HT-29 (cell line): ENCODE measurements at regions not wholly inside any gene's neighbourhood (a gene's known extent, or its start where the extent isn't known, plus 50 kb on each side); places are given as distances from the start of the nearest gene placed in this dataset.
"Not testable (repeated sequence)": the region's sequence is repeated elsewhere in the genome, so short reads cannot be mapped to it uniquely, and the experiment has no call there.

Experiments used
- DNase-seq: peaks from one replicate; pipeline ENCODE4 v3.0.0-alpha.2; 2015; ENCODE audit warnings: low spot score

DNA sequence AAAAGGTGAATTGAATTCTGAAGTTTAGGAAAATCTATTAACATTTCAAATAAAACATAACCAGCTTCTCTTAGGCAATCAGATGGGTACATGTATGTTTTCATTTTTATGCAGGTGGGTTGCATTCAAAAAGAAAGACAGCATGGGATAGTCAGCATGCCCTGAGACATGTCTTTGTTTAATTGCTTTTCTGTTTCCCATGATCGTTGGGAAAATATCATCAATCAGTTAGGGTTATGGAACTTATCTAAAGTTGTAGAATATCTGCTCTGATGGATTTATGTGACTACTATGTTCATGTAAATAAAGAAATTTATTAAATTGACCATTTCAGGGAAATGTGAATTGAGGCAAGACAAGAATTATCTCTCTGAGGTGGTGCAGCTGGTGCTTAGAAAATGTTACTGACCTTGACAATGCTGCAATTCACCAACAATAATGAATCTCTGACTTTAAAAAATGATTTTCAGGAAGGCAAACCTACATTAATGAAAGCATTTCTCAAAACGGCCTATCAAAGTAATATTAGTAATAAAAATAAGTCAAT is 112.7 kb downstream of the RFPL4B start:
- no peak for DNase-seq

DNA sequence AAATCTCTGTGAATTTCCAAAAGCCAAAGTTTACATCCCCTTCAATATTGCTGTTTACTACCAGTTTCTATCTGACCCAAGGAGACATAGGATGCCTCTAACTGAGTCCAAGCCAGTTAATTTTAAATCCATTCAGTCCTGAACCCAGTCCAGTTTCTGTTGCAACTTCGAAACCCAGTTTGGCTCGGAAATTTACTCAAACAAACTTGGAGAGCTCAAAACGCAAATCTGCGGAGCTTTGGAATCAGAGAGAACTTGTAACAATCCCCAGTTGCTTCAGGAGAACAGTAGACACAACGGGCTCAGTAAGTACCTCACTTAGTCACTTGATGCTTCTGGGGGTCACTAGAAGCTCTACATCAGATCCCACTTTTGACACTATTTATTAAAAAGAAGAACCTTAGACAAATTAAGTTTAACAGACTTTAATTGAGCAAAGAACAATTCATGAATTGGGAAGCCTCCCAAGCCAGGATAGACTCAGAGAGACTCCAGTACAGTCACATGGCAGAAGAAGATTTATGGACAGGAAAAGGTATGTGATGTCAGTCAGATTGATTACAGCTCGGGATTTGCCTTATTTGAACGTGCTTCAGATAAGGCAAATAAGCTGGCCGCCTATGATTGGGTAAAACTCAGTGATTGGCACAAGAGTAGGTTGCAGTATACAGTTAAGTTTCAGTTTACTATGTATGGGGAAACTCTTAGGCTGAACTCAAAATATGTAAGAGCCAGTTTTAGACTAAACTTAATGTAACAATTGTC is 118.0 kb downstream of the RFPL4B start:
- DNase-seq, result no peak

GRCh38 chr6:112466373-112467151 is 119.4 kb downstream of the RFPL4B start:
- no peak for DNase-seq

DNA sequence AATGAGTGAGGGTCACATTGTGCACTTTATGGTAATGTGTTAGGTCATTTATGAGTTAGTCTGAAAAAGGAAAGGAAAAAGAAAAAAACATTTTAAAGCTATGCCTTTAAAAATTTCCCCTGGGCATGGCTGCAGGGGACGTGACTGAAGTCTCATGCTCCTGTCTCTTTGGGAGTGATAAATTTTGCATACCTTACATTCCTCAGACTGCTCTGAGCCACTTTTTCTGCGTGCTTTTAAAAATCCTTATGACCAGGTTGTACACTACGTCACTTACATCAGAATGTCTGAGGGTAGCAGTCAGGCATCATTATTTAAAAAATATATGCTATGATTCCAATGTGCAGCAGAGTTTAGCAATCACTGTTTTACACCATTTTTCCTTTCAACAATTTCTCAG is 121.2 kb downstream of the RFPL4B start:
- DNase-seq, result no peak

- no peak for DNase-seq
These were observed 122.2 kb downstream of the RFPL4B start for GRCh38 chr6:112469306-112469705.

GRCh38 chr6:112470376-112470775 is 123.2 kb downstream of the RFPL4B start:
- DNase-seq, result no peak

- no peak for DNase-seq
These were observed 123.8 kb downstream of the RFPL4B start for GRCh38 chr6:112470950-112471349.

GRCh38 chr6:112475083-112475482 is 128.0 kb downstream of the RFPL4B start:
- DNase-seq, result no peak

DNA sequence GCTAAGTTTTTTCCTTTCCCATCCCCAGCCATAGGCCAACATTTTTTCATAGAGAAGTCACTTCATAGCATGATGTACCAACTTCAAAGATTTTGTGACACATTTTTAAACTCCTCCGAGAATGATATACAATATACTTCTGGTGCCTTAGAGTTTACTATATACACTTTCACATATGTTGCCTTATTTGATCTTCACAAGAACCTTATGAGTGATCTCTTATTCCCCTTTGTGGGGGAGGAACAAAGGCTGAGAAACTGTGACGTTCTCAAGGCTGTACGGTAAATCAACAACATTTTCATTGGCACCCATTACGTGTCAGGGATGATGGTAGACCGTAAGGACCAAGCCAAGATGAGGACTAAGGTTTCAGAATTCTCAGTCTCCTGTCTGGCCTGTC is 130.0 kb downstream of the RFPL4B start:
- no peak for DNase-seq

DNA sequence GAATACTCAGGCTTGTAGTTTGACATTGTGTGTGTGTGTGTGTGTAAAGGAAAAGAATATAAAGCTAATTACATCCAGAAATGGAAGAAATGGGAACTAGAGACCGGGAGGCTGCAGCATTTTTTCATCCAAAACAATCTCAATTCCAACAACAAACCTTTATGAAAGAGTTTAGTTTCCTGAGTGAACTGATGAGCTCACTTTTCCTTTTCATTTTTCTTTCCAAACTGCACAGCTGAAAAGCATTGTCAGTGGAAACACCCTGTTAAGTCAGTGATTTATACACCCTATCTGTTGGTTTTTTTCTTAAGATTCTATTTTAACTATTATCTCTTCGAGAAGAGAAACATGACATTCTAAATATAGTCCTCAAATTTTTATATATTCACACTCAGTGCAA is 130.9 kb downstream of the RFPL4B start:
- DNase-seq, result no peak

DNA sequence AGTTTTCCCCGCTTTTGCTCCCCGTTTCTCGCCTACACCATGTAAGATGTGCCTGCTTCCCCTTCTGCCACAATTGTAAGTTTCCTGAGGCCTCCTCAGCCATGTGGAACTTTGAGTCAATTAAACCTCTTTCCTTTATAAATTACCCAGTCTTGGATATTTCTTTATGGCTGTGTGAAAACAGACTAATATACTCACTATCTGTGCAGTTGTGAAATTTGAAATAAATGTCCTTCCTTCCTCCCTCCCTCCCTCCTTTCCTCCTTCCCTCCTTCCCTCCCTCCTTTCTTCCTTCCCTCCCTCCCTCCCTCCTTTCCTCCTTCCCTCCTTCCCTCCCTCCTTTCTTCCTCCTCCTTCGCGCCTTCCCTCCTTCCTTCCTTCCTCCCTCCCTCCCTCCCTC is 132.8 kb downstream of the RFPL4B start:
- DNase-seq, result not testable (repeated sequence)

DNA sequence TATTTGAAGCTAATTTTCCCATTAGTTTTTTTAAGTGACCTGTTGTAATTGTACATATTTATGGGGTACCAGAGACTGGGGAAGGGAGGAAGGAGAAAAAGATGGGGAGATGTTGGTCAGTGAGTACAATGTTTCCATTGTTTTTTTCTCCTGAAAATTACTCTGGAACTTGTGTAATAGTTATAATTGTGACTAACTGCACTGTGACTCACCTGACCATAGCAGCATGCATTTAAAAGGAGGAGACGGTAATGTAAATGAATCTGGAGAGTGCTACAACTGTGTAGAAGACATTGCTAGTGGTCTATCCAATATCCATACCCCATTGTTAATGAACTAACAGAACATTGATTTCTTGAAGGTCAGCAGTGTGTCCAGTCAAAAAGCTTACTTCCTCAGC is 133.4 kb downstream of the RFPL4B start:
- no peak for DNase-seq

- no peak for DNase-seq
These were observed 134.1 kb downstream of the RFPL4B start for GRCh38 chr6:112481211-112481610.

- DNase-seq, result no peak
These were observed 135.2 kb downstream of the RFPL4B start for GRCh38 chr6:112482373-112482772.

DNA sequence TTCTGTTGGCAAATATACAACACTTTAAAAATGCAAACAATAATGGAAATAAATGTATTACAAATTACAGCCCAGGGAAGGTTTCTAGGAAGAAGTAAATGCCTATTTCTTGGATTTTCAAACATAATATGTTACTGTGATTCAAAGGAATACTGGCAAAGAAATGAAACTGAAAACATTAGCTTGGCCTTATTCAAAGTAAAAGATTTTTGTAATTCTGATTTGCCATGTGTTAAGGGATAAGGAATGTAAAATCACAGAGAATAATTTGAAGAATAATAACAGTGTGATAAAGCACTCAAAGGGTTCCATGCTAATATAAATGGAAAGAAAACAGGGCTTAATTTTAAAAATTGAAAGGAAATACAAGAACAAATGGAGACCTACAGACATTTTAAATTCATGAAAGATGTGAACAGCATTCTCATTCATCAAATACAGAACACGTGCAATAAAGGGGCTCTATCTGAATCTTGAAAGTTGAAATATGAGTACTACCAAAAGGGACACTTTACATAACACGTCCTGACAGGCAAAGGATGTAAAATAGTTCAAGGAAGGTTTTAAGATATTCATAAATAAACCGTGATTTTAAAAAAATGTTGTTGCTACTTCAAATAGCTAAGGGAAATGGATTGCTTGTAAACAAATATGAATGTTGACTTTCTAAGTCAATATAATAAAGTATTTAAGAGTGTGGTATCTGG is 138.1 kb downstream of the RFPL4B start:
- DNase-seq, result no peak

- no peak for DNase-seq
These were observed 138.7 kb downstream of the RFPL4B start for GRCh38 chr6:112485827-112486212.

DNA sequence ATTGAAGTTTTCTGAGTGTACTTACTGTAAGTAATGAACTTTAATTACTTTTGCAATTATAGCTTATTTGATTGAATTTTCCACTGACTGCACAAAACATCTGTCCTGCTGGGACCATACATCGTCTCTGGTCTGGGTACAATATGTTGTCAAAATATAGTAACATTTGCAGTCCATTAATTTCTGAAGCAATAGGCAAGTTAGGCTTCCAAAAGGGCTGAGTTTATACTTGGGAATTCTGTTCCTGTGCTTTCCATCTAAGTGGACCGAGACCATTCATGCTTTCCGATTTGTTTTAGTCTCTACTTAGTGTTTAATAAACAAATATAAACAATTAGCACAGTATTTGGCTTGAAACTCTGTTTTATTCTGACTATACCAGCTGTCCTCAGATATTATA is 139.3 kb downstream of the RFPL4B start:
- DNase-seq, result no peak

- DNase-seq, result no peak
These were observed 141.1 kb downstream of the RFPL4B start for GRCh38 chr6:112488238-112488637.

DNA sequence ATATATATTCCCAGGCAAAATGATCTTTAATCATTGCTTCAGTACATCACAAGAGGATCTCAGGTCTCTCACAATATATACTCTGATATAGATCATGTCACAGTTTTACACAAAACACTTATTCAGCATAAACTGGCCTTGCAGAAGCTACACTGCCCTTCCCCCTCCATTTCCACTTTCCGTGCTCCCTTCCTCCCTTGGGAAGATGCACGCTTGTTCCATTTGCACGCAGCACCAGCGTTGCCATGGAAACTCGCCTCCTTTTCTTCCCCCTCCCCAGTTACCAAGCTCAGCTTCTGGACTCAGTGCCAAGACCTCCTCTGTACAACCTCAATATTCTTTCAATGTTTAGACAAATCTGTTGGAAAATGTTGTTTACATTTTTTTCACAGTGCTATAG is 154.6 kb downstream of the RFPL4B start:
- DNase-seq, result no peak

DNA sequence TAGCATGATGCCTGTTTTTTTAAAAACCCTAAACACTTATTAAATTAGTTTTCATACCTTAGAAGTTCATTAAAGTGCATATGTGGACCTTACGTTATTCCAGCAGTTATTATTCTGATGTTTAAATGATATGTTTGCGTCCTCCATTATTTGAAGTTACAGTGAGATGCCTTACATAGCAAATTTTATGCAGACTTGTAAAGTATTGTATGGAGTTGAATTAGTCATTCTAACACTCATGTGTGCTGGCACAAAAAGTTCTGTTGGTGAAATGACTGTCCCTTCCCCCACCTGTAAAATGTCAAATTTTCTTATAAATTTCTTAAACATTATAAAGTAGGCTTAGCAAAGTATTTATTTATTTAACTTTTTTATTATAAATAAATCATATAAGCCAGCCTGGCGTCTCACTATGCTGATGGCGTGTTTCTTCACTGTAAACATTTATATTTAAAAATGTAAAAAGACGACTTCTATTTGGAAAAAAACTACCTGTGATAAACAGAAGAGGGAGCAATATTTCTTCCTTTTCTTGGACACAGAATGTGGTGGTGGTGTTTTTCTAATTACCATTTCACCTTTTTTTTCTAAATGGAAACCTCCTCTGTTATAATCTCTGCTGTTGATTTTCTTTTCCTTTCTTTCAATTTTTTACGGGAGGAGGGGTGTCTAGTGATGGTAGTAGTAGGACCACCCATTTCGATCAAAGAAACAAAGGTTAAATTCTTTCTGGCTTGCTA is 155.4 kb downstream of the RFPL4B start:
- peak; percentile 12 for DNase-seq

DNA sequence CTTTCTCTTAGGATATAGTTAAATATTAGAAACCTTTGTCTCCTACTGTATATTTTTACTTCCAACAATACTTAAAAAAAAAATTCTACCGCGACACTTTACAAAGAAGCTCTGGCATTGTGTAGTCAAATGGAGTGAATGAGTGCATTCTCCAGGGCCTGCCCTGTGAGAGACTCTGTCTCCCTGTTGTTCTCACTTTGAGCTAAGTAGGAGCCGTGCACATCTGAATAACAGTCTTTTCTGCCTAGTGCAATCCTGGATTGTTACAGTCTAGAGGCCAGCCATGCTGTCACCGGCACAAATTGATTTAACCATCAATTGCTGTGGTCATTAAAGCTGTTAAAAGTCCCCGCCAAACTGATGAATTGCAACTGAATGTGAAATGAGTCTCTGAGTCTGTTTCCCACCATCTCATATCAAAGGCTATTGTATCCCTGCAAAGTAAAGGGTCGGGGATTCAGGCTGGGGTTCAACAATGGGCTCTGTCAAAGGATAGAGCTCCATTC is 156.0 kb downstream of the RFPL4B start:
- DNase-seq, result no peak
